ENCODE measurements at regions not wholly inside any gene's neighbourhood (a gene's known extent, or its start where the extent isn't known, plus 50 kb on each side); places are given as distances from the start of the nearest gene placed in this dataset.

DNA sequence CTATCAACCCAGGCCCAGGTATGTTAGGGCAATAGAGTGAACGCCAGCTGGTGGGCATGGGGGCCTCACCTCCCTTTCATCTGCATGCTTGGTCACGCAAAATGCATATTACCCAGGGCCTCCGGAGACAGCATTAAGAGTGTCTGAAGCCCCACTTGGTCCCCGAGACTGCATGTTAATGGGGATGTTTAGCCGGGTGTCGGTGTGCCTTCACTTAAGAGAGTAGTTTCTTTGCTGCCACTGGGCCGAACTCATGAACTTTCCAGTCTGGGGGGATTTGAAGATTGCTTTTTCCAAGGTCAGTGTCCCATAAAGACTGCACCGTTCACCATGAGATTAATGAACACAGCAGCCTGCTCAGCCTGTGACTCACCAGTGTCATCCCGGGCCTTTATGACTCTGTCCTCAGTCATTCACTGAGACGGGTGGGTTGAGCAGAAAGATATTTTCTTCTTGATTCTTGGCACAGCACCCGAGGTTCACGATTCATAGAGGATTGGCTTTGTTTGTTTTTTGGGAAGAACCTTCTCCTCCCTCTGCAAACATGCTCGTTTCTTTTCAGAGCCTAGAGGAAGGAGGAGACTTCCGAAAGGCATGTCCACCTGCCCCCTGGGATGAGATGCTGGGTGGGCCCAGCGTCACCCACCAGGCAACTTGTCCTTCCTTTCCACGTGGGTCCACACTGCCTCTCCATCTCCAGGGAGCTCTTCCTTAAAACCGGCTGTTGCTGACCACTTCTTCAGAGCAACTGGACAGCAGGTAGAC lies 199.1 kb downstream of the GLI2 start (continued):
- TF ChIP-seq CREB1 (IDR thresholded peaks at IDR 0.05) (peak; percentile 12; the same call in 1 of the 2 replicates), CREB1 (CRISPR knock-in tag; IDR thresholded peaks at IDR 0.05) (no peak), JUNB (CRISPR knock-in tag; IDR thresholded peaks at IDR 0.05; ENCODE audit: borderline replicate concordance) (peak; percentile 57; the same call in 1 of the 2 replicates)
- TF ChIP-seq, protein P1, sequence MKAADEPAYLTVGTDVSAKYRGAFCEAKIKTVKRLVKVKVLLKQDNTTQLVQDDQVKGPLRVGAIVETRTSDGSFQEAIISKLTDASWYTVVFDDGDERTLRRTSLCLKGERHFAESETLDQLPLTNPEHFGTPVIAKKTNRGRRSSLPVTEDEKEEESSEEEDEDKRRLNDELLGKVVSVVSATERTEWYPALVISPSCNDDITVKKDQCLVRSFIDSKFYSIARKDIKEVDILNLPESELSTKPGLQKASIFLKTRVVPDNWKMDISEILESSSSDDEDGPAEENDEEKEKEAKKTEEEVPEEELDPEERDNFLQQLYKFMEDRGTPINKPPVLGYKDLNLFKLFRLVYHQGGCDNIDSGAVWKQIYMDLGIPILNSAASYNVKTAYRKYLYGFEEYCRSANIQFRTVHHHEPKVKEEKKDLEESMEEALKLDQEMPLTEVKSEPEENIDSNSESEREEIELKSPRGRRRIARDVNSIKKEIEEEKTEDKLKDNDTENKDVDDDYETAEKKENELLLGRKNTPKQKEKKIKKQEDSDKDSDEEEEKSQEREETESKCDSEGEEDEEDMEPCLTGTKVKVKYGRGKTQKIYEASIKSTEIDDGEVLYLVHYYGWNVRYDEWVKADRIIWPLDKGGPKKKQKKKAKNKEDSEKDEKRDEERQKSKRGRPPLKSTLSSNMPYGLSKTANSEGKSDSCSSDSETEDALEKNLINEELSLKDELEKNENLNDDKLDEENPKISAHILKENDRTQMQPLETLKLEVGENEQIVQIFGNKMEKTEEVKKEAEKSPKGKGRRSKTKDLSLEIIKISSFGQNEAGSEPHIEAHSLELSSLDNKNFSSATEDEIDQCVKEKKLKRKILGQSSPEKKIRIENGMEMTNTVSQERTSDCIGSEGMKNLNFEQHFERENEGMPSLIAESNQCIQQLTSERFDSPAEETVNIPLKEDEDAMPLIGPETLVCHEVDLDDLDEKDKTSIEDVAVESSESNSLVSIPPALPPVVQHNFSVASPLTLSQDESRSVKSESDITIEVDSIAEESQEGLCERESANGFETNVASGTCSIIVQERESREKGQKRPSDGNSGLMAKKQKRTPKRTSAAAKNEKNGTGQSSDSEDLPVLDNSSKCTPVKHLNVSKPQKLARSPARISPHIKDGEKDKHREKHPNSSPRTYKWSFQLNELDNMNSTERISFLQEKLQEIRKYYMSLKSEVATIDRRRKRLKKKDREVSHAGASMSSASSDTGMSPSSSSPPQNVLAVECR (CRISPR knock-in tag; IDR thresholded peaks at IDR 0.05; ENCODE audit: borderline replicate concordance) = 0 out of 2 replicates have a peak, but pooled peaks have one; percentile 0

DNA sequence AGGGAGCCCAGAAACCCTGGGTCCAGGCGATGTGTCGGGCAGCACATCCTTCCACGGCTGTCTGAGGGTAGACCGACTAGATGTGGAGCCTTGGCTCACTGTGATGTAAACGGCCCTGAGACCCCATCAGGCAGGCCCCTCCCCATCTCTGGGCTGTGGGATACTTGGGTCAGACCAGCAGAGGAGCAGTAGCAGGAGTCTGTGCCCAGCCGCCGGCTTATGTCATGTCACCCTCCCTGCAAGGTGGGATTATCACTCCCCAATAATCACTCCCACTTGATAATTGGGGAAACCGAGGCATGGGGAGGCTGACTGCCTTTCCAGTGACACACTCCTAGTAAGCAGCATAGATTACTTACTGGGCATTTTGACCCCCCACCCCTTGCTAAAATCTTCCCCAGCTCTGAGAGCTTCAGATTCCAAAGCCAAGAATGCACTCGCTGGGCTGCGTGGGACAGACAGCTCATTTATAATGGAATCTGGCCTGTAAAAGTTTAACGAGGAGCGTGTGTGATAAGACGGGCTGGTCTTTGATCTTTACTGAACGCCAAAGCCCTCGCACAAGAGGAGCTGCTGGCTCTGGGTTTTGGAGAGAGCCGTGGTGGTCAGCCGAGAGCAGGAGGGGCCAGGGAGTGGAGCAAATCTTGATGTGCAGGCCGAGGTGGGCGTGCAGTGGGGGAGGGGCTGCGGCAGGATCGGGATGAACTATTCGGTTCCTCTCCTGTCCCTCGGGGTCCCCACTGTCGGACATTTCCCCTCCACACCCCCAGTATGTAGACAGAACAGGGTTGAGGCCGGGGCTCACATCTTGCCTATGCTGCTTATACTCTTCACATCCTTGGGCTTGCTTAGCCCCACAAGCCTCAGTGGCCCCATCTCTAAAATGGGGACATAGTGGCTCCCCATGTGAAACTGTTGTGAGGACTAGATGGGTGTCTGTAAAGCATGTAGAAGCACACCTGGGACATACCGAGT lies 200.0 kb downstream of the GLI2 start:
- no peaks in the 10 kb centered on the region for H4K20me1 ChIP-seq (ENCODE audit: insufficient read depth, low read length)
- H2AFZ ChIP-seq (ENCODE audit: low read length) = no peak overlapping the region
- DNase-seq (ENCODE audit: low spot score) (peak; percentile 97), FAIRE-seq (peak; percentile 100), ATAC-seq (peak; percentile 92)
- WGBS (ENCODE audit: low lambda C conversion rate) = 8% methylated on average over 19 of the region's 26 CpGs
- H3K27ac ChIP-seq (ENCODE audit: extremely low read length, insufficient read depth, low read length) = no peak overlapping the region
- POLR2A ChIA-PET = no interaction called here
- H3K4me1 ChIP-seq (ENCODE audit: insufficient read depth, low read length) = peaks cover 77% of the 10 kb centered on the region
- intact Hi-C loops (cut with micrococcal nuclease; ENCODE audit: unreplicated experiment) (no loop called here), in situ Hi-C loops (cut with HindIII; ENCODE audit: extremely low pct_ligation_motif_present, low pct_unique_long_range_greater_than_20kb) (no loop called here)
- peaks cover 0 to 1% of the 10 kb centered on the region in 2 experiments; a peak in 2 of 5 replicates for H3K27me3 ChIP-seq (ENCODE audit: control insufficient read depth in 1 of 2, insufficient read depth in 2 of 2, low read length in 2 of 2)
- H3K9ac ChIP-seq (ENCODE audit: insufficient read depth, low read depth, low read length) = peak overlapping the region; percentile 21; the same call in 1 of the 2 replicates
- peak overlapping the region; percentile 13 to 63 (median 25); a peak in 5 of 6 replicates for H3K4me3 ChIP-seq (replicated peaks in 1 of 3; ENCODE audit: insufficient read depth in 1 of 3, low read depth in 2 of 3, low read length in 3 of 3)
- CTCF ChIA-PET (ENCODE audit: low intra/inter-chr PET ratio, low total read pairs) = no interaction called here
- H3K36me3 ChIP-seq (replicated peaks in 1 of 2; ENCODE audit: control insufficient read depth in 1 of 2, insufficient read depth in 2 of 2, low read length in 2 of 2) = no peaks in the 10 kb centered on the region
- BruUV-seq (replicated peaks) = no TSS peak
- peak overlapping the region; percentile 87 for H3K4me2 ChIP-seq (ENCODE audit: low read depth, low read length)
- no peaks in the 10 kb centered on the region for H3K79me2 ChIP-seq (ENCODE audit: insufficient read depth, low read length)
- peaks cover 7% of the 10 kb centered on the region for H3K9me3 ChIP-seq (ENCODE audit: low read length)
- TF ChIP-seq CENPBD1 (CRISPR knock-in tag; IDR thresholded peaks at IDR 0.05; ENCODE audit: borderline replicate concordance, low read depth) (no peak), TAF15 (IDR thresholded peaks at IDR 0.05; ENCODE audit: low read depth, low read length, poor library complexity, severe bottlenecking) (no peak), ZBTB7B (CRISPR knock-in tag; IDR thresholded peaks at IDR 0.05) (peak; percentile 95), PHB2 (IDR thresholded peaks at IDR 0.05; ENCODE audit: partially characterized antibody) (no peak), NKX3-1 (CRISPR knock-in tag; IDR thresholded peaks at IDR 0.05) (no peak), HMG20A (CRISPR knock-in tag; IDR thresholded peaks at IDR 0.05; ENCODE audit: borderline replicate concordance) (peak; percentile 24; the same call in 1 of the 2 replicates), NR2F2 (IDR thresholded peaks at IDR 0.05; ENCODE audit: borderline replicate concordance, low read depth) (0 out of 2 replicates have a peak, but pooled peaks have one; percentile 12)
- TF ChIP-seq, protein P2, sequence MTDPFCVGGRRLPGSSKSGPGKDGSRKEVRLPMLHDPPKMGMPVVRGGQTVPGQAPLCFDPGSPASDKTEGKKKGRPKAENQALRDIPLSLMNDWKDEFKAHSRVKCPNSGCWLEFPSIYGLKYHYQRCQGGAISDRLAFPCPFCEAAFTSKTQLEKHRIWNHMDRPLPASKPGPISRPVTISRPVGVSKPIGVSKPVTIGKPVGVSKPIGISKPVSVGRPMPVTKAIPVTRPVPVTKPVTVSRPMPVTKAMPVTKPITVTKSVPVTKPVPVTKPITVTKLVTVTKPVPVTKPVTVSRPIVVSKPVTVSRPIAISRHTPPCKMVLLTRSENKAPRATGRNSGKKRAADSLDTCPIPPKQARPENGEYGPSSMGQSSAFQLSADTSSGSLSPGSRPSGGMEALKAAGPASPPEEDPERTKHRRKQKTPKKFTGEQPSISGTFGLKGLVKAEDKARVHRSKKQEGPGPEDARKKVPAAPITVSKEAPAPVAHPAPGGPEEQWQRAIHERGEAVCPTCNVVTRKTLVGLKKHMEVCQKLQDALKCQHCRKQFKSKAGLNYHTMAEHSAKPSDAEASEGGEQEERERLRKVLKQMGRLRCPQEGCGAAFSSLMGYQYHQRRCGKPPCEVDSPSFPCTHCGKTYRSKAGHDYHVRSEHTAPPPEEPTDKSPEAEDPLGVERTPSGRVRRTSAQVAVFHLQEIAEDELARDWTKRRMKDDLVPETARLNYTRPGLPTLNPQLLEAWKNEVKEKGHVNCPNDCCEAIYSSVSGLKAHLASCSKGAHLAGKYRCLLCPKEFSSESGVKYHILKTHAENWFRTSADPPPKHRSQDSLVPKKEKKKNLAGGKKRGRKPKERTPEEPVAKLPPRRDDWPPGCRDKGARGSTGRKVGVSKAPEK (CRISPR knock-in tag; IDR thresholded peaks at IDR 0.05; ENCODE audit: borderline replicate concordance) = peak; percentile 81; the same call in 1 of the 2 replicates

Measured in HepG2 (cell line).